IMR-90 (cell line): ENCODE measurements at regions not wholly inside any gene's neighbourhood (a gene's known extent, or its start where the extent isn't known, plus 50 kb on each side); places are given as distances from the start of the nearest gene placed in this dataset.

Experiments
- ATAC-seq: fragments of 200-7000 bp; cut with Tn5 transposase; 2 replicates; pipeline ENCODE4 v1.9.1; 2020; ENCODE audit warnings: low read depth, mild to moderate bottlenecking, moderate library complexity
- BruUV-seq: library from RNA; stranded (reverse); fragments of 400-500 nt; replicated peaks from 2 replicates; lab custom pipeline; 2021; lab: Mats Ljungman, UMichigan
- CTCF ChIA-PET: fragments of 300-600 bp; formaldehyde crosslinking; extraction: SDS; loops from one replicate; lab custom pipeline; 2021; ENCODE audit warnings: antibody characterized with exemption; lab: Yijun Ruan, JAX
- POLR2A ChIA-PET: fragments of 300-600 bp; sonication (Branson Sonifier 250); formaldehyde crosslinking; loops from one replicate; lab custom pipeline; 2022; ENCODE audit warnings: antibody characterized with exemption; ENCODE audit not compliant: unreplicated experiment; lab: Charles Lee
- DNase-seq: peaks from one replicate; pipeline ENCODE4 v3.0.0; 2013
- H2AFZ ChIP-seq: replicated peaks from 2 replicates; pipeline ENCODE3; 2013; ENCODE audit warnings: low read length, mild to moderate bottlenecking; ENCODE audit not compliant: poor library complexity
- H2AK5ac ChIP-seq: 2 replicates; pipeline ENCODE4 v1.6.1; 2013; ENCODE audit warnings: low read depth, low read length, inconsistent platforms
- H2AK9ac ChIP-seq: replicated peaks from 2 replicates; pipeline ENCODE3; 2013; ENCODE audit warnings: mild to moderate bottlenecking, low read depth, low read length, moderate library complexity; ENCODE audit not compliant: poor library complexity
- H2BK120ac ChIP-seq: 2 replicates; pipeline ENCODE4 v1.6.1; 2013; ENCODE audit warnings: low read depth, low read length, inconsistent platforms
- H2BK15ac ChIP-seq: 3 replicates; pipeline ENCODE4 v1.6.1; 2013; ENCODE audit warnings: low read depth, low read length, inconsistent platforms
- H2BK20ac ChIP-seq: 2 replicates; pipeline ENCODE4 v1.6.1; 2013; ENCODE audit warnings: low read depth, mild to moderate bottlenecking, inconsistent platforms, low read length, moderate library complexity
- H2BK5ac ChIP-seq: 2 replicates; pipeline ENCODE4 v1.6.1; 2013; ENCODE audit warnings: mild to moderate bottlenecking, low read depth, low read length, inconsistent platforms; ENCODE audit not compliant: poor library complexity, severe bottlenecking
- H3K14ac ChIP-seq: replicated peaks from 2 replicates; pipeline ENCODE4 v1.6.1; 2013; ENCODE audit warnings: low read depth, low read length, inconsistent platforms
- H3K18ac ChIP-seq: 2 replicates; pipeline ENCODE4 v1.6.1; 2013; ENCODE audit warnings: low read depth, low read length, control low read depth
- H3K23ac ChIP-seq: 2 replicates; pipeline ENCODE4 v1.6.1; 2013; ENCODE audit warnings: low read depth, low read length, inconsistent platforms
- H3K27ac ChIP-seq: 2 replicates; pipeline ENCODE4 v1.5.1; 2013; ENCODE audit warnings: mild to moderate bottlenecking, control low read depth, low read length; ENCODE audit not compliant: insufficient read depth
- H3K27me3 ChIP-seq: 2 replicates; pipeline ENCODE4 v1.6.1; 2013; ENCODE audit warnings: low read length; ENCODE audit not compliant: control insufficient read depth, insufficient read depth
- H3K36me3 ChIP-seq: 2 replicates; pipeline ENCODE4 v1.6.1; 2013; ENCODE audit warnings: low read length, mixed read lengths; ENCODE audit not compliant: control insufficient read depth, insufficient read depth
- H3K4ac ChIP-seq: 2 replicates; pipeline ENCODE4 v1.6.1; 2013; ENCODE audit warnings: low read depth, low read length, inconsistent platforms
- H3K4me1 ChIP-seq: 2 replicates; pipeline ENCODE4 v1.6.1; 2013; ENCODE audit warnings: low read length, mixed read lengths; ENCODE audit not compliant: control insufficient read depth, insufficient read depth
- H3K4me2 ChIP-seq: 2 replicates; pipeline ENCODE4 v1.6.1; 2013; ENCODE audit warnings: low read depth, mild to moderate bottlenecking, control low read depth, low read length, moderate library complexity
- H3K4me3 ChIP-seq: 2 replicates; pipeline ENCODE4 v1.5.1; 2013; ENCODE audit warnings: low read depth, mild to moderate bottlenecking, control low read depth, low read length, moderate library complexity; ENCODE audit not compliant: insufficient read depth
- H3K56ac ChIP-seq: 2 replicates; pipeline ENCODE4 v1.6.1; 2013; ENCODE audit warnings: low read length, inconsistent platforms; ENCODE audit not compliant: insufficient read depth; ENCODE audit errors: extremely low read depth
- H3K79me1 ChIP-seq, 2 experiments: 2 replicates each; pipeline ENCODE4 v1.6.1; 2013; ENCODE audit warnings: low read length in 2 of 2, inconsistent platforms in 1 of 2, low read depth in 1 of 2
- H3K9ac ChIP-seq: 2 replicates; pipeline ENCODE4 v1.6.1; 2013; ENCODE audit warnings: low read depth, low read length, control low read depth
- H3K9me1 ChIP-seq: 2 replicates; pipeline ENCODE4 v1.6.1; 2013; ENCODE audit warnings: low read length, inconsistent platforms; ENCODE audit not compliant: insufficient read depth
- H3K9me3 ChIP-seq: 2 replicates; pipeline ENCODE4 v1.6.1; 2013; ENCODE audit warnings: low read length; ENCODE audit not compliant: control insufficient read depth, insufficient read depth
- H4K20me1 ChIP-seq: 2 replicates; pipeline ENCODE4 v1.6.1; 2013; ENCODE audit warnings: low read length, inconsistent platforms; ENCODE audit not compliant: insufficient read depth
- H4K5ac ChIP-seq: 2 replicates; pipeline ENCODE4 v1.6.1; 2013; ENCODE audit warnings: mild to moderate bottlenecking, low read depth, low read length, control low read depth
- H4K8ac ChIP-seq, 2 experiments: 2 replicates each; pipeline ENCODE4 v1.6.1; 2013; ENCODE audit warnings: low read depth in 2 of 2, low read length in 2 of 2, control low read depth in 1 of 2, inconsistent platforms in 1 of 2
- H4K91ac ChIP-seq: 2 replicates; pipeline ENCODE4 v1.6.1; 2013; ENCODE audit warnings: low read depth, low read length, inconsistent platforms; ENCODE audit not compliant: insufficient read depth
- BHLHE40 ChIP-seq: fragments of 150-350 bp; IDR thresholded peaks from 2 replicates; pipeline ENCODE4 v1.6.1; 2016; ENCODE audit warnings: mild to moderate bottlenecking, low read depth, low read length
- CEBPB ChIP-seq: IDR thresholded peaks from 2 replicates; pipeline ENCODE4 v1.6.1; 2012; ENCODE audit warnings: low read depth, low read length, improper control_type of control experiment
- FOS ChIP-seq: fragments of 150-350 bp; IDR thresholded peaks from 2 replicates; pipeline ENCODE4 v1.6.1; 2016; ENCODE audit warnings: low read depth, low read length
- MAZ ChIP-seq: IDR thresholded peaks from 2 replicates; pipeline ENCODE4 v1.6.1; 2012; ENCODE audit warnings: low read depth, mild to moderate bottlenecking, low read length, improper control_type of control experiment, moderate library complexity, borderline replicate concordance
- MXI1 ChIP-seq: IDR thresholded peaks from 2 replicates; pipeline ENCODE4 v1.6.1; 2012; ENCODE audit warnings: low read depth, mild to moderate bottlenecking, low read length, moderate library complexity, borderline replicate concordance
- RAD21 ChIP-seq: IDR thresholded peaks from 2 replicates; pipeline ENCODE4 v1.6.1; 2012; ENCODE audit warnings: low read length, improper control_type of control experiment
- RCOR1 ChIP-seq: IDR thresholded peaks from 2 replicates; pipeline ENCODE4 v1.6.1; 2012; ENCODE audit warnings: mild to moderate bottlenecking, low read length, improper control_type of control experiment; ENCODE audit not compliant: insufficient replicate concordance
- RFX5 ChIP-seq: IDR thresholded peaks from 2 replicates; pipeline ENCODE4 v1.8.0; 2012; ENCODE audit warnings: low read depth, mild to moderate bottlenecking, low read length, moderate library complexity
- SMC3 ChIP-seq: fragments of 150-350 bp; IDR thresholded peaks from 2 replicates; pipeline ENCODE4 v1.6.1; 2016; ENCODE audit warnings: low read depth, mild to moderate bottlenecking, antibody characterized with exemption, low read length, moderate library complexity
- USF2 ChIP-seq: fragments of 150-350 bp; IDR thresholded peaks from 2 replicates; pipeline ENCODE4 v1.6.1; 2017; ENCODE audit warnings: mild to moderate bottlenecking, antibody characterized with exemption, low read length, low read depth
- WGBS, 2 experiments: methylation state at CpG; one replicate each; pipeline versions ENCODE4 v1.1.5 to v1.1.7; 2013; ENCODE audit warnings: missing lambda C conversion rate in 2 of 2; ENCODE audit not compliant: insufficient read length in 1 of 2; ENCODE audit errors: extremely low coverage in 2 of 2; 5-methylcytosine and 5-hydroxymethylcytosine counted together
- dilution Hi-C: fragments of 300-500 bp; cut with HindIII; formaldehyde crosslinking; loops from one replicate; pipeline ENCODE4 v1.14.3; 2018; ENCODE audit warnings: low sequenced_read_pairs; ENCODE audit not compliant: unreplicated experiment
- in situ Hi-C: fragments of 300-500 bp; cut with MboI; formaldehyde crosslinking; loops from 3 replicates; pipeline ENCODE4 v1.14.3; 2019; ENCODE audit warnings: low sequenced_read_pairs, inconsistent platforms, mixed read lengths
- intact Hi-C: fragments of 100-400 bp; cut with micrococcal nuclease; formaldehyde crosslinking; loops from 2 replicates; pipeline ENCODE4 v1.10.0; 2022
- TF ChIP-seq, protein P1 (sequence below): fragments of 150-350 bp; IDR thresholded peaks from 2 replicates; pipeline ENCODE4 v1.6.1; 2016; ENCODE audit warnings: low read depth, mild to moderate bottlenecking, low read length, moderate library complexity, borderline replicate concordance
- TF ChIP-seq, protein P2 (sequence below): conservative IDR thresholded peaks from 2 replicates; pipeline ENCODE4 v1.5.1; 2012; ENCODE audit warnings: mild to moderate bottlenecking, low read depth, low read length, improper control_type of control experiment

- WGBS, 2 experiments, result no CpG with 5 or more reads among the region's 4 CpGs
- POLR2A ChIA-PET, result no interaction called here
- ATAC-seq (no peak), DNase-seq (no peak)
- no peak overlapping the region for H3K18ac ChIP-seq
- TF ChIP-seq RAD21, result no peak
- TF ChIP-seq, protein P1, sequence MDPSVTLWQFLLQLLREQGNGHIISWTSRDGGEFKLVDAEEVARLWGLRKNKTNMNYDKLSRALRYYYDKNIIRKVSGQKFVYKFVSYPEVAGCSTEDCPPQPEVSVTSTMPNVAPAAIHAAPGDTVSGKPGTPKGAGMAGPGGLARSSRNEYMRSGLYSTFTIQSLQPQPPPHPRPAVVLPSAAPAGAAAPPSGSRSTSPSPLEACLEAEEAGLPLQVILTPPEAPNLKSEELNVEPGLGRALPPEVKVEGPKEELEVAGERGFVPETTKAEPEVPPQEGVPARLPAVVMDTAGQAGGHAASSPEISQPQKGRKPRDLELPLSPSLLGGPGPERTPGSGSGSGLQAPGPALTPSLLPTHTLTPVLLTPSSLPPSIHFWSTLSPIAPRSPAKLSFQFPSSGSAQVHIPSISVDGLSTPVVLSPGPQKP, result no peak
- no peak for TF ChIP-seq CEBPB
- TF ChIP-seq MAZ, result no peak
- no peak for TF ChIP-seq BHLHE40
- TF ChIP-seq, protein P2, sequence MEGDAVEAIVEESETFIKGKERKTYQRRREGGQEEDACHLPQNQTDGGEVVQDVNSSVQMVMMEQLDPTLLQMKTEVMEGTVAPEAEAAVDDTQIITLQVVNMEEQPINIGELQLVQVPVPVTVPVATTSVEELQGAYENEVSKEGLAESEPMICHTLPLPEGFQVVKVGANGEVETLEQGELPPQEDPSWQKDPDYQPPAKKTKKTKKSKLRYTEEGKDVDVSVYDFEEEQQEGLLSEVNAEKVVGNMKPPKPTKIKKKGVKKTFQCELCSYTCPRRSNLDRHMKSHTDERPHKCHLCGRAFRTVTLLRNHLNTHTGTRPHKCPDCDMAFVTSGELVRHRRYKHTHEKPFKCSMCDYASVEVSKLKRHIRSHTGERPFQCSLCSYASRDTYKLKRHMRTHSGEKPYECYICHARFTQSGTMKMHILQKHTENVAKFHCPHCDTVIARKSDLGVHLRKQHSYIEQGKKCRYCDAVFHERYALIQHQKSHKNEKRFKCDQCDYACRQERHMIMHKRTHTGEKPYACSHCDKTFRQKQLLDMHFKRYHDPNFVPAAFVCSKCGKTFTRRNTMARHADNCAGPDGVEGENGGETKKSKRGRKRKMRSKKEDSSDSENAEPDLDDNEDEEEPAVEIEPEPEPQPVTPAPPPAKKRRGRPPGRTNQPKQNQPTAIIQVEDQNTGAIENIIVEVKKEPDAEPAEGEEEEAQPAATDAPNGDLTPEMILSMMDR, result no peak
- TF ChIP-seq SMC3, result no peak
- TF ChIP-seq MXI1, result no peak
- no peak for TF ChIP-seq RCOR1
- TF ChIP-seq FOS, result no peak
- TF ChIP-seq RFX5, result no peak
- TF ChIP-seq USF2, result no peak
- no peak overlapping the region for H2BK15ac ChIP-seq
- H4K8ac ChIP-seq, result no peak overlapping the region
- H3K14ac ChIP-seq, result no peak overlapping the region
- no peak overlapping the region for H2AK9ac ChIP-seq
- no peak overlapping the region for H4K91ac ChIP-seq
- H2BK20ac ChIP-seq, result no peak overlapping the region
- dilution Hi-C loops, result no loop called here
- CTCF ChIA-PET, result no interaction called here
- no TSS peak for BruUV-seq
- peaks cover 40% of the 10 kb centered on the region for H3K9me3 ChIP-seq
- H3K27me3 ChIP-seq, result no peaks in the 10 kb centered on the region
- H3K9ac ChIP-seq, result no peak overlapping the region
- intact Hi-C loops, result no loop called here
- no peaks in the 10 kb centered on the region for H3K4me1 ChIP-seq
- in situ Hi-C loops, result no loop called here
- H3K9me1 ChIP-seq, result no peaks in the 10 kb centered on the region
- H2AFZ ChIP-seq, result no peak overlapping the region
- H3K36me3 ChIP-seq, result no peaks in the 10 kb centered on the region
- H2BK120ac ChIP-seq, result no peak overlapping the region
- no peak overlapping the region for H4K5ac ChIP-seq
- H3K23ac ChIP-seq, result no peak overlapping the region
- H2AK5ac ChIP-seq, result no peak overlapping the region
- H3K4ac ChIP-seq, result no peak overlapping the region
- no peaks in the 10 kb centered on the region for H4K20me1 ChIP-seq
- H2BK5ac ChIP-seq, result no peak overlapping the region
- H3K79me1 ChIP-seq, result no peaks in the 10 kb centered on the region
- H3K4me3 ChIP-seq, result no peak overlapping the region
- H3K27ac ChIP-seq, result no peak overlapping the region
- H3K56ac ChIP-seq, result no peak overlapping the region
- no peak overlapping the region for H3K4me2 ChIP-seq
These were observed 617.0 kb downstream of the UQCRFS1 start for GRCh38 chr19:28595722-28596480.
